Body of pancreas (tissue), 4 donors: ENCODE measurements at regions not wholly inside any gene's neighbourhood (a gene's known extent, or its start where the extent isn't known, plus 50 kb on each side); places are given as distances from the start of the nearest gene placed in this dataset.

Experiments
- ATAC-seq: fragments of 150-250 bp; one replicate; pipeline ENCODE4 v1.9.1; 2016
- DNase-seq, 4 donors: peaks; one replicate each; pipeline ENCODE4 v3.0.0-alpha.2; 2019
- H3K27ac ChIP-seq, 4 donors: fragments of 200-600 bp; sonication (generic); 1 replicate in 3 of 4; 2 replicates in 1 of 4; pipeline versions ENCODE4 v1.5.1 to v1.6.1; 2016 to 2019; ENCODE audit warnings: mild to moderate bottlenecking in 1 of 4, mixed read lengths in 1 of 4, moderate library complexity in 1 of 4
- H3K27me3 ChIP-seq, 2 donors: fragments of 200-600 bp; sonication (generic); one replicate each; pipeline ENCODE4 v1.6.0; 2016; ENCODE audit warnings: mild to moderate bottlenecking in 1 of 2
- H3K36me3 ChIP-seq, 2 donors: fragments of 200-600 bp; sonication (generic); replicated peaks in 1 of 2; 2 replicates each; pipeline ENCODE4 v1.5.1; 2016; ENCODE audit warnings: low read depth in 2 of 2; ENCODE audit not compliant: insufficient read depth in 1 of 2
- H3K4me1 ChIP-seq: fragments of 200-600 bp; sonication (generic); one replicate; pipeline ENCODE4 v1.6.0; 2016
- H3K4me3 ChIP-seq, 2 donors: fragments of 200-600 bp; sonication (generic); 1 replicate in 1 of 2; 2 replicates in 1 of 2; pipeline ENCODE4 v1.5.1; 2016 to 2019
- H3K9me3 ChIP-seq, 3 donors: fragments of 200-600 bp; sonication (generic); 1 replicate in 2 of 3; 2 replicates in 1 of 3; pipeline ENCODE4 v1.5.1; 2016
- POLR2A ChIP-seq, 3 donors: fragments of 450-650 bp; IDR thresholded peaks; one replicate each; pipeline ENCODE4 v1.6.1; 2016; ENCODE audit warnings: antibody characterized with exemption in 3 of 3, mild to moderate bottlenecking in 2 of 3
- WGBS, 2 donors: methylation state at CpG; one replicate each; pipeline ENCODE4 v1.1.5; 2017; 5-methylcytosine and 5-hydroxymethylcytosine counted together
- intact Hi-C: fragments of 100-400 bp; cut with DNase I; formaldehyde crosslinking; loops from one replicate; pipeline ENCODE4 v1.15.1; 2023
- TF ChIP-seq, protein P1 (sequence below), 7 experiments: fragments of 450-650 bp in 4 of 7; fragments of 200-600 bp in 3 of 7; sonication (generic) in 3 of 7; IDR thresholded peaks; one replicate each; pipeline ENCODE4 v1.5.1; 2016 to 2019; ENCODE audit warnings: antibody characterized with exemption in 7 of 7

DNA sequence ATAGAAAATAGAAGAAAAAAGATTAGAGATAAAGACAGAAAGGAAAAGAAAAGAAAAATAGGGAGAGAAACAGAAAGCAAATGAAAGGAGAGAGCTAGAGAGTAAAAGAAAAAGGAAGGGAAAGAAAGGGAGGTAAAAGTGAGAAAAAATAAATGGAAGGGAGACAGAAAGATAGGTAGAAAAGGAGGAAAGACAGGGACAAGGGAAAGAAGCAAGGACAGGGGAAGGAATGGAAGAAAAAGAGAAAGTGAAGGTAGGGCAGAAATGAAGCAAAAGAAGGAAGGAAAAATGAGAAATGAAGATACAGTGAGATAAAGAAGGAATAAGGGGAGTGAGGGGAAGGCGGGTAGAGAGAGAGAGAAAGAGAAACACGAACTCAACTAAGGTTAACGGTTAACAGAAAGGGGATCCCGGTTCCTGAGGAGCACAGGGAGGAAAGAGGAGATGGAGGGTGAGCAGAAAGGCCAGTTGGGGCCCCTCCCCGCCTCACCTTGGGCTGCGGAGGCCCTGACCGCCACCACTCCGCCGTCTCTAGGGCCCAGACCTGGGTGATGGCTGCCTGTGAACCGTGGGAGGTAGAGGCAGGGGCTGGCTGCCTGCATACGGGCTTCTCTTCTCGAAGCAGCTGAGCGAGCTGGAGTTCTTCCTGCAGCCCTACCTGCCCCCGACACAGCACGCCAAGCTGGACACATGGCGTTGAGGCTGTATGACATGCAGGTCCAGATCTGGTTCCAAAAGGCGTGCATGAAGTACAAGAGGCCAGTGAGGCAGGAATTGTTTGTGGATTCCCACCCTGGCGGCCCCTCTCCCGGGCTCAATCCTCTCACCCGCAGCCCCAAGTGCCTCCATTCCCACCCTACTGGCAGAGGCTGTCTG lies 59.5 kb downstream of the SMUG1 start:
- WGBS, 2 donors, result 74 to 75% methylated on average over 8 to 20 of the region's 20 CpGs

More for the DNA sequence above, 59.5 kb downstream of the SMUG1 start:
- DNase-seq, result no peak
- peaks cover 0 to 7% of the 10 kb centered on the region in 2 donors for H3K27me3 ChIP-seq
- H3K4me3 ChIP-seq, result no peak overlapping the region
- H3K9me3 ChIP-seq, result no peaks in the 10 kb centered on the region
- intact Hi-C loops, result no loop called here
- no peaks in the 10 kb centered on the region for H3K36me3 ChIP-seq
- peaks cover 15% of the 10 kb centered on the region for H3K4me1 ChIP-seq
- no peak for ATAC-seq
- no peak overlapping the region for H3K27ac ChIP-seq
- no peak for TF ChIP-seq POLR2A (IDR thresholded peaks at IDR 0.05)
- TF ChIP-seq, protein P1, sequence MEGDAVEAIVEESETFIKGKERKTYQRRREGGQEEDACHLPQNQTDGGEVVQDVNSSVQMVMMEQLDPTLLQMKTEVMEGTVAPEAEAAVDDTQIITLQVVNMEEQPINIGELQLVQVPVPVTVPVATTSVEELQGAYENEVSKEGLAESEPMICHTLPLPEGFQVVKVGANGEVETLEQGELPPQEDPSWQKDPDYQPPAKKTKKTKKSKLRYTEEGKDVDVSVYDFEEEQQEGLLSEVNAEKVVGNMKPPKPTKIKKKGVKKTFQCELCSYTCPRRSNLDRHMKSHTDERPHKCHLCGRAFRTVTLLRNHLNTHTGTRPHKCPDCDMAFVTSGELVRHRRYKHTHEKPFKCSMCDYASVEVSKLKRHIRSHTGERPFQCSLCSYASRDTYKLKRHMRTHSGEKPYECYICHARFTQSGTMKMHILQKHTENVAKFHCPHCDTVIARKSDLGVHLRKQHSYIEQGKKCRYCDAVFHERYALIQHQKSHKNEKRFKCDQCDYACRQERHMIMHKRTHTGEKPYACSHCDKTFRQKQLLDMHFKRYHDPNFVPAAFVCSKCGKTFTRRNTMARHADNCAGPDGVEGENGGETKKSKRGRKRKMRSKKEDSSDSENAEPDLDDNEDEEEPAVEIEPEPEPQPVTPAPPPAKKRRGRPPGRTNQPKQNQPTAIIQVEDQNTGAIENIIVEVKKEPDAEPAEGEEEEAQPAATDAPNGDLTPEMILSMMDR (IDR thresholded peaks at IDR 0.05), result no peak
